SK-MEL-5 (cell line): ENCODE measurements at regions not wholly inside any gene's neighbourhood (a gene's known extent, or its start where the extent isn't known, plus 50 kb on each side); places are given as distances from the start of the nearest gene placed in this dataset.
"Not testable (repeated sequence)": the region's sequence is repeated elsewhere in the genome, so short reads cannot be mapped to it uniquely, and the experiment has no call there.

Experiments
- DNase-seq: peaks from one replicate; pipeline ENCODE4 v3.0.0-alpha.2; 2016; ENCODE audit warnings: low read depth, low spot score
- in situ Hi-C: cut with HindIII; loops from 2 replicates; pipeline ENCODE4 v1.10.0; 2016; ENCODE audit warnings: low sequenced_read_pairs, high pct_unique_total_duplicates, low pct_unique_long_range_greater_than_20kb

DNA sequence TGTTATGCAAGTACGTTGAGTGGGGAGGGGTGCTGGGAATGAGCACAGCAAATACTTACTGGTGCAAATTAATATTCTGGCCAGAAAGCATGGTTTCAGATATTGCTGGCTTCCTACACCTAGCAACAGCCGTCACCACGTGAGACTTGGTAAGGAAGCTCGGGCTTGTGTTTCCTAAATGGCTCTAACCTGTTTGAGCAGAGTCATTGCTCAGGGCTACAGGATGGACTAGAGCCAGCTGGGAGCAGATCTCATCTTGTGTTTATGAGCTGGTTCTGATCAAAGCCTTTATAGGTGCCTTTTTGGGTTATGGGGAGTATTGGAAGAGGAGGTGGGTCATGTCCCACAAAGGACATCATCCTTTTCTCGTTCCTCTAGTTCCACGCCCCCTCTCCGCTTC lies 200.3 kb downstream of the BUB3 start:
- no peak for DNase-seq
- in situ Hi-C loops: no loop called here

DNA sequence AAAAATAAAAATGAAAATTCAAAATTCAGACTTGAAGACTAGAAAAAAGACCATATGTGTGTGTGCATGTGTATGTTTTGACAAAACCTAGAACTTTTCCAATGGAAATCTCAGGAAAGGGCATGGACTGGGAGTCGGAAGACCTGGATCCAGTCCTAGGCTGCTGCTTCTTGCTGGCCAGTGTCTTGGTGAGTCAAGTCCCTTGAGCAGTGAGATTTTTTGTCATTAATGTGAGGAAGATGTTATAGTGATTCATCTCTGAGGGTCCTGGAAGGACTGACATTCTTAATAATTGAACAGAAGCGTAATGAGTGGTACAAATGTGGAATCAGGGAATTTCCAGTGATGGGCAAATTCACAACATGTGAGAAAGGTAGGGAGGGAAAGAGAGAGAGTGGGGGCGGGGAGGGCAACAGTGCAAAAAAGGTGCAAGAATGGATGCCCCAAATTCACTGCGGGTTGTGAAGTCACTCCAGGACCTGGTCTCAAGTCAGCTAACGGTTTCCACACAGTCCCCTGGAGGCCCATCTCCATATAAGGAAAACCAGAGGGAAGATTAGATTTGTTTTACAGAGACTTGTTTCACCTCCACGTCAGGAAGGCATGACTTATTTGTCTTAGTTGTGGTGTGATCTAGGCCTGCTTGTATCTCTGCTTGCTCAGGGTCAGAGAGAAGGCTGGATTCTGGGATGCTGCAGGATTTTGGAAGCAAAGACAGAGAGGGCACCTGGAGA lies 201.7 kb downstream of the BUB3 start:
- DNase-seq: no peak

DNA sequence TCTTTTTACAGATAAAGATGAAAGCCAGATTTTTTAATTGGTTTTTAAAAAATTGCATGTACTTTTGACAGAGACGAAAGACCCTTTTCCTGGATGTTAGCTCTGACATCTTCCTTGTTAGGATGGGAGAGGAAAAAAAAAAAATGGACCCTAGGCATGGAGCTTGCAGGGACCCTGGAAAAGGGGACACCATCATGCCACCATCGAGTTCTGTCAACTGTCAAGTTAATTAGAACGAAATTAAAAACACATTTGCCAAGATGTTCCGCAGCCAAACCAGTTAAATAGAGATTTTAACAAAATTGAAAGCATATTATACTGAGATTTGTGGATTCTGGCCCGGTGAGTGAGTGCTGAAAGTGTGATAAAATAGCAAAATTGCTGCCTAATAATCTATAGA lies 202.6 kb downstream of the BUB3 start:
- in situ Hi-C loops: no loop called here

More for the DNA sequence above, 201.7 kb downstream of the BUB3 start:
- in situ Hi-C loops: no loop called here

GRCh38 chr10:123357421-123357930 lies 203.3 kb downstream of the BUB3 start:
- in situ Hi-C loops: no loop called here
- no peak for DNase-seq

More for the DNA sequence above, 202.6 kb downstream of the BUB3 start:
- DNase-seq: no peak

GRCh38 chr10:123359539-123359938 lies 205.3 kb downstream of the BUB3 start:
- DNase-seq: no peak
- in situ Hi-C loops: no loop called here

- in situ Hi-C loops: no loop called here
Measured at GRCh38 chr10:123361832-123362231, 207.6 kb downstream of the BUB3 start.

GRCh38 chr10:123367195-123367594 lies 213.0 kb downstream of the BUB3 start:
- in situ Hi-C loops: no loop called here
- no peak for DNase-seq

More at GRCh38 chr10:123361832-123362231, 207.6 kb downstream of the BUB3 start:
- DNase-seq: no peak

DNA sequence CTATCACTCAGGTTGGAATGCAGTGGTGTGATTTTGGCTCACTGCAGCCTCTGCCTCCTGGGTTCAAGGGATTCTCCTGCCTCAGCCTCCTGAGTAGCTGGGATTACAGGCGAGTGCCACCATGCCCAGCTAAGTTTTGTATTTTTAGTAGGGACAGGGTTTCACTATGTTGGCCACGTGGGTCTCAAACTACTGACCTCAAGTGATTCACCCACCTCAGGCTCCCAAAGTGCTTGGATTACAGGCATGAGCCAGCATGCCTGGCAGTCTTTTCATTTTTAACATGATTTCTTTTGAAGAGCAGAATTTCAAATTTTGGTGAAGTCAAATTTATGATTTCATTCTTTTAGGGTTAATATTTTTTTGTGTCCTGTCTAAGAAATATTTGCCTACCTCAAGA lies 217.4 kb downstream of the BUB3 start:
- in situ Hi-C loops, DNase-seq: not testable (repeated sequence)

DNA sequence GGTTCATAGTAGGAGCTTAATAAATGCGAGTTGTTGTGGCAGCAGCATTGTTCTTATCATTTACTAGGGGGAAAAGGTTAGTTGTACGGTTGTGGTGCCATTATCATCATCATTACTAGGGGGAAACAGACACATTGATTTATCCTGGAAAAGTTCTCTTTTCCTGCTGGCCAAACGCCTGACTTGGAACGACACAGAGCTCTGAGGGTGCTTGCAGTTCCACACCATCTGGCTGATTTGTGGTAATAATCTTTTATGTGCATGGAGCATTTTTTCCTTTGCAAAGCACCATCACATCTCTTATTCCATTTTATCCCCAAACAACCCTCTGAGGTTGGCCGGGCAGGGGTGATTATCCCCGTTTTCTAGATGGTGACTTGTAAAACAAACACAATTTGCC lies 219.4 kb downstream of the BUB3 start:
- DNase-seq: no peak
- in situ Hi-C loops: no loop called here

DNA sequence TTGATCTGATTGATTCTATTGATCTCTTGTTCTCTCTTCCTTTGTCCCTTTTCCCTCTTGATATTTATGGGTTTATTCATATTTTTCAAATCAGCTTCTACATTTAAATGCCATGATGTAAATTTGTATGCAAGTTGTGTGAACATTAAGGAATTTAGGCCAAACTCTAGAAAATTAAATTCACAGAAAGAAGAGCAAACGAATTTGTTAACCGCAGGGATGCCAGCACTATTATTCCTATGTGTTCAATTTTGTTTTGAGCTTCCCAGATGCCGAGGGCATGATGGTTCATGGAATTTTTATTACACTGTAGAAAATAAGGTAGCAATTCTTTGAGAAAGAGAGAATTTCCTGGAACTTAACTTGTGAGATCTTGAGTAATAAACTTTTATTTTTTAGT lies 220.9 kb downstream of the BUB3 start:
- in situ Hi-C loops: no loop called here
- DNase-seq: no peak

DNA sequence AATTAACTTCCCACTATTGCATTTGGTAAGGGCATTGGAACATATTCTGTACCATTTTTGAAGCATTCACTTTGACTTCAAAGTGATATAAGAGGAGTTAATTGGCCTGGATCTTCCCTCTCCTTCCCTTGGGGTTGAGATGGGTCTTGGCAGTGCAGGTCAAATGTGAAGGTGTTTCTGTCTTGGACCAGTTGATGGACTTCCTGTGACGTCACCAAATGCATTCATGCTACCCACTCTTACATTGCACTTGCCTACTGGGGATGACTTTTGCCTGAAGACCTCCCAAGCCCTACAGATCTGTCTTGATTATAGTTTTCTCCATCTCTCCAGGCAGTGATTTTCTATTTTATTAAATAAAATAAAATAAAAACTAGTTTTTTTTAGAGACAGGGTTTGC lies 221.5 kb downstream of the BUB3 start:
- in situ Hi-C loops: no loop called here
- no peak for DNase-seq

- in situ Hi-C loops: no loop called here
Measured at GRCh38 chr10:123377883-123378282, 223.7 kb downstream of the BUB3 start.

DNA sequence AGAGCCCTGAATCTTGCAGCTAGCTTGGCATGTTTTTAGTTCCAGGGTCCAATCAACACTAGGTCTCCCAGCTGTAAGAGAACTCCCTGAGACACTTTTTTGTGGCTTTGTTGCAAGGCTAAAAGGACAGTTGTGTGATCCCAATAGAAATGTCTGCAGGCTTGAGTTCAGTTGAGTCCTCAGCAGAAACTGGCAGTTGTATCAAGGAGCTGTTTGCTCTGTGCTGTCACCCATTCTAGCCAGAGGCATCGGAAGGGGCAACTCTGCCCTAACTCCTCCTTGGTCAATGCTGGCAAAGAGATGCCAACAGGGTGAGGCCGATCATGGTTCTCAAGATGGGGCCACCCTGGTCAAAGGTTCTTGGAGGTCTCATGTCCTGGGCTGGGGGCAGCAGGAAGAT lies 224.1 kb downstream of the BUB3 start:
- DNase-seq: no peak
- in situ Hi-C loops: no loop called here

More at GRCh38 chr10:123377883-123378282, 223.7 kb downstream of the BUB3 start:
- no peak for DNase-seq

GRCh38 chr10:123379156-123379555 lies 225.0 kb downstream of the BUB3 start:
- in situ Hi-C loops: no loop called here
- no peak for DNase-seq

GRCh38 chr10:123380491-123381085 lies 226.4 kb downstream of the BUB3 start:
- peak; percentile 55 for DNase-seq
- in situ Hi-C loops: no loop called here

GRCh38 chr10:123381224-123381623 lies 227.0 kb downstream of the BUB3 start:
- DNase-seq: no peak

DNA sequence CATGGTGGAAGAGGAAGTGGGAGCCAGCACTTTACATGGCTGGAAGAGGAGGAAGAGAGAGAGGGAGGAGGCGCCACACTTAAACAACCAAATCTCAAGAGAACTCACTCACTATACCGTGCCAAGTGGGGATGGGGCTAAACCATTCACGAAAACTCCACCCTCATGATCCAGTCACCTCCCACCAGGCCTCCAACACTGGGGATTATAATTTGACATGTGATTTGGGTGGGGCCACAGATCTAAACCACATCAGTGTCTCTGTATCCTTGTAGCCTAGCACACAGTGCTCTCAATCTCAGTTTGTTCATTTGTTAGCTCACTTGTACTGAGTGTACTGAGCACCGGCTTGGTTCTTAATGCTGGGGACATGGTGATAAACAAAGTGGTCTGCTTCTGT lies 228.3 kb downstream of the BUB3 start:
- in situ Hi-C loops: no loop called here
- peak; percentile 5 for DNase-seq

More at GRCh38 chr10:123381224-123381623, 227.0 kb downstream of the BUB3 start:
- in situ Hi-C loops: no loop called here

DNA sequence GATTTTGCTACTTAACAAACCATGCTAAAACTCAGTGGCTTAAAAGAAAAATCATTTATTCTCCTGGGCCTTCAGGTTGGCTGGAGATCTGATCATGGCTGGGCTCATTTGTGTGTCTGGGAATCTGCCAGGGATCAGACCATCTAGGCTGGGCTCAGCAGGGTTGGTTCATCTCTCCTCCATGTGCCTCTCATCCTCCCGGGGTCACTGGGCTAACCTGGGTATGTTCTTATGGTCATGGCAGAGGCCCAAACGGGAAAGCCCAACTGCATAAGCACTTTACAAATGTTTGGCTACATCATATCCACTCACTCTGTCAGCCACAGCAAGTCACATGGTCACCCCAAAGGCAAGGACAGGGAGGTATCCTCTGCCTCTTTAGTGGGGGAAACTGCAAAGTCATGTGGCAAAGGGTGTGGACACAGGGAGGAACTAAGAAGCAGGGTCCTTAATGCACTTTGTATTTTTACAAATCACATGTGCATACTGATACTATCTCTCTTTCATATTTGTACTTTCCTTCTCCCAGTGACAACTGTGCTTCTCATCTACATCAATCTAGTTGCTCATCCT lies 231.4 kb downstream of the BUB3 start:
- in situ Hi-C loops: no loop called here
- no peak for DNase-seq

DNA sequence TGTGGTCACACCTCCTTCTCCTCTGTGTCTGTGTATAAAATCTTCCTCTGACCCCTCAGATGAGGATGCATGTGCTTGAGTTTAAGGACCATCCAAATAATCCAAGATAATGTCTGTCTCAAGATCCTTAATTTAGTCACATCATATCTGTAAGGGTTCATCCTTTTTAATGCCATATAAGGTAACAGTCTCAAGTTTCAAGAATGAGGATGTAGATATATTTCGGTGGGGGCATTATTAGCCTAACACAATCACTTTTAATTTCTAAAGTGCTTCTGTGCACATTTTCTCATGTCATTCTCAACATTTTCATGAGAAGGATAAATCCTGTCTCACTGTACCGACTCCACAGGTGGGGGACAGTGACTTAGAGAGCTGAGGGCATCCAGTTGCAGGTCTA lies 235.3 kb downstream of the BUB3 start:
- in situ Hi-C loops: no loop called here
- no peak for DNase-seq
